Transverse colon (tissue), 4 donors: ENCODE measurements at regions not wholly inside any gene's neighbourhood (a gene's known extent, or its start where the extent isn't known, plus 50 kb on each side); places are given as distances from the start of the nearest gene placed in this dataset.

Experiments used
- POLR2A ChIP-seq: fragments of 450-650 bp; IDR thresholded peaks from one replicate; pipeline ENCODE4 v1.6.1; 2016; ENCODE audit warnings: antibody characterized with exemption, mild to moderate bottlenecking, moderate library complexity
- POLR2AphosphoS5 ChIP-seq, 3 donors: sonication (generic); formaldehyde crosslinking; IDR thresholded peaks; one replicate each; pipeline ENCODE4 v1.6.1; 2016; ENCODE audit warnings: antibody characterized with exemption in 3 of 3
- TF ChIP-seq, protein P1 (sequence below), 5 experiments: fragments of 200-600 bp in 3 of 5; fragments of 450-650 bp in 2 of 5; sonication (generic) in 3 of 5; IDR thresholded peaks; 1 replicate in 2 of 5; 2 replicates in 3 of 5; pipeline ENCODE4 v1.5.1; 2016 to 2017; ENCODE audit warnings: antibody characterized with exemption in 5 of 5, inconsistent platforms in 3 of 5, mild to moderate bottlenecking in 2 of 5, moderate library complexity in 1 of 5

DNA sequence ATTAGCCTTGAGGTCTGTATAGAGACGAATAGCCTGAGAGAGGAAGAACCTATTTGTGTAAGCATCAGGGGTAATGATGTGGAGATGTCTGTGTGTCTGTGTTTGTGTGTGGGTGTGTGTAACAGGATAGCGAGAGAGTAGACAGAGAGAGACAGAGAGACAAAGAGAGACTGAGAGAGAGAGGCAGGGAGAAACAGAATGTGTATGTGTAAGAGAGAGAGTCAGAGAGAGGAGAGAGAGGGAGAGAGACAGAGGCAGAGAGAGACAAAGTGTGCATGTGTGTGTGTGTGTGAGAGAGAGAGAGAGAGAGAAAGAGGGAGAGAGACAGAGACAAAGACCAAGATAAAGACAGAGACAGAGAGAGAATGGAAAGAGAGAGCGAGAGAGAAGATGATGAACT, 396.1 kb downstream of the PAX1 start:
- no peak for TF ChIP-seq POLR2A
- TF ChIP-seq, protein P1, sequence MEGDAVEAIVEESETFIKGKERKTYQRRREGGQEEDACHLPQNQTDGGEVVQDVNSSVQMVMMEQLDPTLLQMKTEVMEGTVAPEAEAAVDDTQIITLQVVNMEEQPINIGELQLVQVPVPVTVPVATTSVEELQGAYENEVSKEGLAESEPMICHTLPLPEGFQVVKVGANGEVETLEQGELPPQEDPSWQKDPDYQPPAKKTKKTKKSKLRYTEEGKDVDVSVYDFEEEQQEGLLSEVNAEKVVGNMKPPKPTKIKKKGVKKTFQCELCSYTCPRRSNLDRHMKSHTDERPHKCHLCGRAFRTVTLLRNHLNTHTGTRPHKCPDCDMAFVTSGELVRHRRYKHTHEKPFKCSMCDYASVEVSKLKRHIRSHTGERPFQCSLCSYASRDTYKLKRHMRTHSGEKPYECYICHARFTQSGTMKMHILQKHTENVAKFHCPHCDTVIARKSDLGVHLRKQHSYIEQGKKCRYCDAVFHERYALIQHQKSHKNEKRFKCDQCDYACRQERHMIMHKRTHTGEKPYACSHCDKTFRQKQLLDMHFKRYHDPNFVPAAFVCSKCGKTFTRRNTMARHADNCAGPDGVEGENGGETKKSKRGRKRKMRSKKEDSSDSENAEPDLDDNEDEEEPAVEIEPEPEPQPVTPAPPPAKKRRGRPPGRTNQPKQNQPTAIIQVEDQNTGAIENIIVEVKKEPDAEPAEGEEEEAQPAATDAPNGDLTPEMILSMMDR (IDR thresholded peaks at IDR 0.05): no peak
- TF ChIP-seq POLR2AphosphoS5 (IDR thresholded peaks at IDR 0.05): no peak
